Esophagus squamous epithelium (tissue), 5 donors: ENCODE measurements at regions not wholly inside any gene's neighbourhood (a gene's known extent, or its start where the extent isn't known, plus 50 kb on each side); places are given as distances from the start of the nearest gene placed in this dataset.
"Not testable (repeated sequence)": the region's sequence is repeated elsewhere in the genome, so short reads cannot be mapped to it uniquely, and the experiment has no call there.

Experiments used
- DNase-seq: peaks from one replicate; lab custom pipeline; 2025; lab: John Stamatoyannopoulos, UW
- H3K27ac ChIP-seq, 4 donors: fragments of 200-600 bp; sonication (generic); one replicate each; pipeline ENCODE4 v1.5.1; 2016 to 2019; ENCODE audit warnings: mild to moderate bottlenecking in 1 of 4
- H3K27me3 ChIP-seq, 4 donors: fragments of 200-600 bp; sonication (generic); 1 replicate in 3 of 4; 2 replicates in 1 of 4; pipeline versions ENCODE4 v1.5.1 to v1.6.0; 2017 to 2021; ENCODE audit warnings: antibody characterized with exemption in 1 of 4
- H3K36me3 ChIP-seq, 3 donors: fragments of 200-600 bp; sonication (generic); one replicate each; pipeline ENCODE4 v1.5.1; 2016 to 2019
- H3K4me1 ChIP-seq, 3 donors: fragments of 200-600 bp; sonication (generic); one replicate each; pipeline ENCODE4 v1.5.1; 2017 to 2019
- H3K4me3 ChIP-seq, 4 donors: fragments of 200-600 bp; sonication (generic); 1 replicate in 3 of 4; 2 replicates in 1 of 4; pipeline ENCODE4 v1.5.1; 2016 to 2019; ENCODE audit warnings: mild to moderate bottlenecking in 2 of 4, moderate library complexity in 1 of 4
- H3K9me3 ChIP-seq, 3 donors: fragments of 200-600 bp; sonication (generic); one replicate each; pipeline ENCODE4 v1.5.1; 2016 to 2019
- CTCF ChIP-seq, 6 experiments: fragments of 450-650 bp in 4 of 6; fragments of 200-600 bp in 2 of 6; sonication (generic) in 2 of 6; IDR thresholded peaks; one replicate each; pipeline ENCODE4 v1.5.1; 2016 to 2019; ENCODE audit warnings: antibody characterized with exemption in 6 of 6, mild to moderate bottlenecking in 4 of 6, moderate library complexity in 4 of 6
- POLR2A ChIP-seq, 4 donors: fragments of 450-650 bp; IDR thresholded peaks; one replicate each; pipeline ENCODE4 v1.6.1; 2017; ENCODE audit warnings: antibody characterized with exemption in 4 of 4, mild to moderate bottlenecking in 4 of 4, moderate library complexity in 3 of 4
- WGBS, 2 donors: methylation state at CpG; one replicate each; pipeline ENCODE4 v1.1.5; 2018; 5-methylcytosine and 5-hydroxymethylcytosine counted together
- intact Hi-C: fragments of 100-400 bp; cut with DNase I; formaldehyde crosslinking; loops from one replicate; pipeline ENCODE4 v1.15.0; 2022
- donor health status: DM: yes; HTN: yes; CAD: no.

DNA sequence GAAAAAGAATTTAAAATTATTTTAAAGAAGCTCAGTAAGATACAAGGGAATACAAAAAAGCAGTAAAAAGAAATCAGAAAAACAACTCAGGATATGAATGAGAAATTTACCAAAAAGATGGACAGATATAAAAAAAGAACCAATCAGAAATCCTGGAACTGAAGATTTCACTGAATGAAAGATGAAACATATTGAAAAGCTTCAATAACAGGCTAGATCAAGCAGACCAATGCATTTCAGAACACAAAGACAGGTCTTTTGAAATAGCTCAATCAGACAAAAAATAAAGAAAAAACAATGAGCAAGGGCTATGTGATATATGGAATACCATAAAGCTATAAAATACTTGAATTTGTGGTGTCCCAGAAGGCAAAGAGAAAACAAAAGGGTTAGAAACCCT, 322.6 kb upstream of the POU5F2 start:
- DNase-seq = no peak
- Histone ChIP-seq H3K27ac (no peak overlapping the region), H3K27me3 (no peaks in the 10 kb centered on the region), H3K4me3 (no peak overlapping the region), H3K4me1 (no peaks in the 10 kb centered on the region), H3K9me3 (peaks cover 0 to 40% (median 15%) of the 10 kb centered on the region in 3 donors), H3K36me3 (peaks cover 0 to 23% (median 4%) of the 10 kb centered on the region in 3 donors)
- intact Hi-C loops = no loop called here
- no peak for TF ChIP-seq CTCF (IDR thresholded peaks at IDR 0.05)
- no peak for TF ChIP-seq POLR2A (IDR thresholded peaks at IDR 0.05)

GRCh38 chr5:94057655-94058054, 316.3 kb upstream of the POU5F2 start:
- no peaks in the 10 kb centered on the region for H3K4me1 ChIP-seq
- WGBS, 2 donors = 68 to 82% methylated on average over 2 of the region's 2 CpGs
- peaks cover 0 to 2% (median 0%) of the 10 kb centered on the region in 3 donors for H3K9me3 ChIP-seq
- no peak for TF ChIP-seq POLR2A (IDR thresholded peaks at IDR 0.05)
- TF ChIP-seq CTCF (IDR thresholded peaks at IDR 0.05) = no peak
- peaks cover 0 to 7% (median 0%) of the 10 kb centered on the region in 3 donors for H3K36me3 ChIP-seq
- H3K27me3 ChIP-seq = no peaks in the 10 kb centered on the region
- no peak overlapping the region for H3K4me3 ChIP-seq
- intact Hi-C loops = no loop called here
- H3K27ac ChIP-seq = no peak overlapping the region
- DNase-seq = no peak

DNA sequence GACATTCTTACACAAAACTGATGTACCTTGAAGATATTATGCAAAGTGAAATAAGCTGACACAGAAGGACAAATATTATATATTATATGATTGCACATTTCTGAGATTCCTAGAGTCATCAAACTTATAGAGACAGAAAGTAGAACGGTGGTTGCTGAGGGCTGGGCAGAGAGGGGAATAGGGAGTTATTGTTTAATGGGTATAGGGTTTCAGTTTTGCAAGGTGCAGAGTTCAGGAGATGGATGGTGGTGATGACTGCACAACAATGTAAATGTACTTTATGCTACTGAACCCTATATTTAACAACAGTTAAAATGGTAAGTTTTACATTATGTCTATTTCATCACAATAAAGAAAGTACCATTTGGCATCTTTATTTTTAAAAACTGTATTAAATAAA, 315.8 kb upstream of the POU5F2 start:
- intact Hi-C loops = no loop called here
- TF ChIP-seq CTCF (IDR thresholded peaks at IDR 0.05) (no peak), POLR2A (IDR thresholded peaks at IDR 0.05) (no peak)
- no peaks in the 10 kb centered on the region for H3K4me1 ChIP-seq
- no peak overlapping the region for H3K4me3 ChIP-seq
- no peak overlapping the region for H3K27ac ChIP-seq
- H3K9me3 ChIP-seq = no peaks in the 10 kb centered on the region
- no peaks in the 10 kb centered on the region for H3K27me3 ChIP-seq
- peaks cover 0 to 11% (median 0%) of the 10 kb centered on the region in 3 donors for H3K36me3 ChIP-seq
- no peak for DNase-seq
- whole genome bisulfite sequencing, 2 donors = 53 to 73% methylated on average over 1 of the region's 1 CpG

- intact Hi-C loops = not testable (repeated sequence)
Observed at GRCh38 chr5:94049307-94049922, 308.0 kb upstream of the POU5F2 start.

DNA sequence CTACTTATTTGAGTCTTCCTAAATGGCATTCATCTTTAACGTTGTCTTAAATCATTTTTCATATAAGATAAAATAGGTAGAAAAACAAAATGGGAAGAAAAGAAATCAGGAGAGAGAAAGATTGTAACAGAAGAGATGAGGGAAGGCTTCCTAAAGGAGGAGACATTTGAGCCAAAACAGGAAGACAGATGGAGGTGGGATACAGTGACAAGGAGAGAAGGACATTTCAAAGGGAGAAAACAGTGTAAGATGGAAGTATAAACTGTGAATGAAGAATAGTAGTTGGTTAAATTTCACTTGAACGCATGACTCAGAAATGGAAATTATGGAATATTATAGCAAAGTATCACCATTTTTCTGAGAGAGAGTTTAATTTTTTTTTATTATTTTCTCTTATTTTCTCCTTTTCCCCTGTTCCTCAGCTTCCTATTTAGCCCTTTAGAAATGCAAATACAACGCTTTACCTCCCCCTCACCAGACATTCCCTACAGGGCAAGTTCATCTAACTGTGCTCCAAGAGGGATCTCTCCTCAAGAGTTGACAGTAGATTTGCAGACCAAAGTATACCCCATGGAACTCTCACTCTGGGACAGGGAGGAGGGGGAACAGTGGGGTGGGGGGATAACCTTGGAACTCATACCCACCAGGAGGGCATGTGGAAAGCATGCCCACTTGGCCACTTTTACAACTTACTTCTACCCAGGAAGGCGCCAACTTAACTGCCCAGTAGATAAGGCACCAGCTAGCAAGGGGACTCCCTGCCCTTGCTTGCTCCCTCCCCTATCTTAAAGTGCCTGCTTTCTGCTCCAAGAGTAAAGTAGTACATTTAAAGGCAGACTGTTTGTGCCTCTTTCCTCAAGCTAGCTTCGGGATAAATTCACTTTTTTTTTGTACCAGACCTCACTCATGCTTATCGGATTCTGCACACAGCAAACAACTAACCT, 304.7 kb upstream of the POU5F2 start:
- Histone ChIP-seq H3K4me1 (peaks cover 0 to 7% (median 0%) of the 10 kb centered on the region in 3 donors), H3K27ac (no peak overlapping the region), H3K4me3 (no peak overlapping the region), H3K36me3 (peaks cover 0 to 47% (median 0%) of the 10 kb centered on the region in 3 donors), H3K27me3 (no peaks in the 10 kb centered on the region), H3K9me3 (no peaks in the 10 kb centered on the region)
- 82 to 92% methylated on average over 6 of the region's 6 CpGs for WGBS, 2 donors
- no peak for DNase-seq
- TF ChIP-seq CTCF (IDR thresholded peaks at IDR 0.05) = no peak
- TF ChIP-seq POLR2A (IDR thresholded peaks at IDR 0.05) = no peak
- intact Hi-C loops = no loop called here

More at GRCh38 chr5:94049307-94049922, 308.0 kb upstream of the POU5F2 start:
- not testable (repeated sequence) for H3K27me3 ChIP-seq, H3K4me1 ChIP-seq, H3K9me3 ChIP-seq, DNase-seq, H3K27ac ChIP-seq, H3K4me3 ChIP-seq
- WGBS, 2 donors = 82 to 96% methylated on average over 10 of the region's 10 CpGs
- H3K36me3 ChIP-seq = peaks cover 0 to 50% (median 0%) of the 10 kb centered on the region in 3 donors
